ENCODE measurements at regions not wholly inside any gene's neighbourhood (a gene's known extent, or its start where the extent isn't known, plus 50 kb on each side); places are given as distances from the start of the nearest gene placed in this dataset.
A peak's percentile ranks its signal among the peaks of the same experiment; 100 is the strongest.

- no peak overlapping the region for H2AK5ac ChIP-seq (ENCODE audit: low read depth, low read length)
- no peak for ATAC-seq (ENCODE audit: low read depth)
- H3K79me1 ChIP-seq (ENCODE audit: low read depth in 1 of 2, low read length in 2 of 2): no peaks in the 10 kb centered on the region; a peak in 1 of 4 replicates
- no peak overlapping the region for H2BK20ac ChIP-seq (ENCODE audit: low read depth, low read length)
- no peaks in the 10 kb centered on the region for H3K9me3 ChIP-seq (ENCODE audit: control insufficient read depth, insufficient read depth, low read length)
- no peaks in the 10 kb centered on the region; the same call in 1 of the 2 replicates for H3K9me1 ChIP-seq (ENCODE audit: insufficient read depth, low read length)
- no peaks in the 10 kb centered on the region for H3K36me3 ChIP-seq (ENCODE audit: control insufficient read depth, insufficient read depth, low read length)
- H2BK15ac ChIP-seq (ENCODE audit: low read depth, low read length): no peak overlapping the region
- no TSS peak for BruUV-seq (replicated peaks)
- dilution Hi-C loops (cut with HindIII; ENCODE audit: low sequenced_read_pairs, unreplicated experiment): no loop called here
- H4K91ac ChIP-seq (ENCODE audit: insufficient read depth, low read depth, low read length): no peak overlapping the region
- no peak overlapping the region for H2BK5ac ChIP-seq (ENCODE audit: low read depth, low read length, poor library complexity, severe bottlenecking)
- no peak overlapping the region for H4K5ac ChIP-seq (ENCODE audit: low read depth, low read length)
- no peaks in the 10 kb centered on the region for H3K27me3 ChIP-seq (ENCODE audit: control insufficient read depth, insufficient read depth, low read length)
- no peak overlapping the region for H3K23ac ChIP-seq (ENCODE audit: low read depth, low read length)
- no peak overlapping the region for H3K4me2 ChIP-seq (ENCODE audit: low read depth, low read length)
- no peak overlapping the region for H2AK9ac ChIP-seq (replicated peaks; ENCODE audit: low read depth, low read length, poor library complexity)
- H2AFZ ChIP-seq (replicated peaks; ENCODE audit: low read length, poor library complexity): no peak overlapping the region
- 83% methylated on average over 2 of the region's 4 CpGs; no CpG with 5 or more reads in 1 of the 2 experiments for WGBS, 2 experiments (ENCODE audit: extremely low coverage in 2 of 2, insufficient read length in 1 of 2)
- intact Hi-C loops (cut with micrococcal nuclease): no loop called here
- CTCF ChIA-PET: no interaction called here
- H3K14ac ChIP-seq (replicated peaks; ENCODE audit: low read depth, low read length): no peak overlapping the region
- H3K56ac ChIP-seq (ENCODE audit: extremely low read depth, insufficient read depth, low read length): no peak overlapping the region
- H3K4me1 ChIP-seq (ENCODE audit: control insufficient read depth, insufficient read depth, low read length): peaks cover 4% of the 10 kb centered on the region; the same call in 1 of the 2 replicates
- no peak overlapping the region for H3K18ac ChIP-seq (ENCODE audit: low read depth, low read length)
- H3K9ac ChIP-seq (ENCODE audit: low read depth, low read length): no peak overlapping the region
- no peak overlapping the region for H4K8ac ChIP-seq (ENCODE audit: low read depth in 2 of 2, low read length in 2 of 2)
- H3K4ac ChIP-seq (ENCODE audit: low read depth, low read length): no peak overlapping the region
- no peak overlapping the region for H2BK120ac ChIP-seq (ENCODE audit: low read depth, low read length)
- POLR2A ChIA-PET (ENCODE audit: unreplicated experiment): no interaction called here
- H3K4me3 ChIP-seq (ENCODE audit: insufficient read depth, low read depth, low read length): no peak overlapping the region
- peak; percentile 15 for DNase-seq
- in situ Hi-C loops (cut with MboI; ENCODE audit: low sequenced_read_pairs): no loop called here
- TF ChIP-seq MAZ (IDR thresholded peaks at IDR 0.05; ENCODE audit: borderline replicate concordance, low read depth, low read length) (no peak), NFE2L2 (IDR thresholded peaks at IDR 0.05; ENCODE audit: low read depth, low read length) (no peak), POLR2A (IDR thresholded peaks at IDR 0.05; ENCODE audit: low read depth, low read length) (no peak)
- H4K20me1 ChIP-seq (ENCODE audit: insufficient read depth, low read length): no peaks in the 10 kb centered on the region
- H3K27ac ChIP-seq (ENCODE audit: insufficient read depth, low read length): no peak overlapping the region
Measured at GRCh38 chr12:24398605-24399004, 449.1 kb upstream of the SOX5 start.

Measured in IMR-90 (cell line).